ENCODE measurements at regions not wholly inside any gene's neighbourhood (a gene's known extent, or its start where the extent isn't known, plus 50 kb on each side); places are given as distances from the start of the nearest gene placed in this dataset.

- TF ChIP-seq POLR2A (IDR thresholded peaks at IDR 0.05; ENCODE audit: low read depth, low read length) = no peak
- no peak for DNase-seq (ENCODE audit: insufficient read length, low spot score)
- no peak for FAIRE-seq
Observed at GRCh38 chr2:236685361-236685760, 115.7 kb downstream of the ACKR3 start.

GRCh38 chr2:236685979-236686520 is 116.4 kb downstream of the ACKR3 start:
- no peak for DNase-seq (ENCODE audit: insufficient read length, low spot score)
- no peak for TF ChIP-seq POLR2A (IDR thresholded peaks at IDR 0.05; ENCODE audit: low read depth, low read length)
- no peak for FAIRE-seq

GRCh38 chr2:236686561-236686960 is 116.9 kb downstream of the ACKR3 start:
- DNase-seq (ENCODE audit: insufficient read length, low spot score) = no peak
- TF ChIP-seq POLR2A (IDR thresholded peaks at IDR 0.05; ENCODE audit: low read depth, low read length) = no peak
- no peak for FAIRE-seq

GRCh38 chr2:236687296-236687965 is 117.8 kb downstream of the ACKR3 start:
- DNase-seq (ENCODE audit: insufficient read length, low spot score) (no peak), FAIRE-seq (no peak)
- TF ChIP-seq POLR2A (IDR thresholded peaks at IDR 0.05; ENCODE audit: low read depth, low read length) = no peak

GRCh38 chr2:236688157-236688556 is 118.5 kb downstream of the ACKR3 start:
- FAIRE-seq = no peak
- no peak for DNase-seq (ENCODE audit: insufficient read length, low spot score)
- no peak for TF ChIP-seq POLR2A (IDR thresholded peaks at IDR 0.05; ENCODE audit: low read depth, low read length)

- DNase-seq (ENCODE audit: insufficient read length, low spot score) (no peak), FAIRE-seq (no peak)
- no peak for TF ChIP-seq POLR2A (IDR thresholded peaks at IDR 0.05; ENCODE audit: low read depth, low read length)
Observed at GRCh38 chr2:236688563-236689392, 119.2 kb downstream of the ACKR3 start.

GRCh38 chr2:236689393-236689700 is 119.7 kb downstream of the ACKR3 start:
- DNase-seq (ENCODE audit: insufficient read length, low spot score) (no peak), FAIRE-seq (no peak)
- TF ChIP-seq POLR2A (IDR thresholded peaks at IDR 0.05; ENCODE audit: low read depth, low read length) = no peak

- no peak for FAIRE-seq
- no peak for TF ChIP-seq POLR2A (IDR thresholded peaks at IDR 0.05; ENCODE audit: low read depth, low read length)
- no peak for DNase-seq (ENCODE audit: insufficient read length, low spot score)
Observed at GRCh38 chr2:236689981-236690380, 120.4 kb downstream of the ACKR3 start.

GRCh38 chr2:236690726-236691125 is 121.1 kb downstream of the ACKR3 start:
- DNase-seq (ENCODE audit: insufficient read length, low spot score) = no peak
- FAIRE-seq = no peak
- no peak for TF ChIP-seq POLR2A (IDR thresholded peaks at IDR 0.05; ENCODE audit: low read depth, low read length)

- FAIRE-seq = no peak
- no peak for TF ChIP-seq POLR2A (IDR thresholded peaks at IDR 0.05; ENCODE audit: low read depth, low read length)
- no peak for DNase-seq (ENCODE audit: insufficient read length, low spot score)
Observed at GRCh38 chr2:236691799-236692167, 122.2 kb downstream of the ACKR3 start.

GRCh38 chr2:236692937-236693336 is 123.3 kb downstream of the ACKR3 start:
- DNase-seq (ENCODE audit: insufficient read length, low spot score) = no peak
- FAIRE-seq = no peak
- TF ChIP-seq POLR2A (IDR thresholded peaks at IDR 0.05; ENCODE audit: low read depth, low read length) = no peak

GRCh38 chr2:236693531-236693930 is 123.9 kb downstream of the ACKR3 start:
- no peak for DNase-seq (ENCODE audit: insufficient read length, low spot score)
- no peak for TF ChIP-seq POLR2A (IDR thresholded peaks at IDR 0.05; ENCODE audit: low read depth, low read length)

GRCh38 chr2:236694146-236694888 is 124.7 kb downstream of the ACKR3 start:
- FAIRE-seq (no peak), DNase-seq (ENCODE audit: insufficient read length, low spot score) (no peak)
- TF ChIP-seq POLR2A (IDR thresholded peaks at IDR 0.05; ENCODE audit: low read depth, low read length) = no peak

More at GRCh38 chr2:236693531-236693930, 123.9 kb downstream of the ACKR3 start:
- no peak for FAIRE-seq

- FAIRE-seq (no peak), DNase-seq (ENCODE audit: insufficient read length, low spot score) (no peak)
- no peak for TF ChIP-seq POLR2A (IDR thresholded peaks at IDR 0.05; ENCODE audit: low read depth, low read length)
Observed at GRCh38 chr2:236696834-236697233, 127.2 kb downstream of the ACKR3 start.
